Mesenteric fat pad (tissue), 1 donor: ENCODE measurements at regions not wholly inside any gene's neighbourhood (a gene's known extent, or its start where the extent isn't known, plus 50 kb on each side); places are given as distances from the start of the nearest gene placed in this dataset.

Experiments
- DNase-seq: peaks from one replicate; pipeline ENCODE4 v3.0.0-alpha.2; 2020; ENCODE audit warnings: low spot score
- donor health status: DM: yes; HTN: yes; CAD: no.

DNA sequence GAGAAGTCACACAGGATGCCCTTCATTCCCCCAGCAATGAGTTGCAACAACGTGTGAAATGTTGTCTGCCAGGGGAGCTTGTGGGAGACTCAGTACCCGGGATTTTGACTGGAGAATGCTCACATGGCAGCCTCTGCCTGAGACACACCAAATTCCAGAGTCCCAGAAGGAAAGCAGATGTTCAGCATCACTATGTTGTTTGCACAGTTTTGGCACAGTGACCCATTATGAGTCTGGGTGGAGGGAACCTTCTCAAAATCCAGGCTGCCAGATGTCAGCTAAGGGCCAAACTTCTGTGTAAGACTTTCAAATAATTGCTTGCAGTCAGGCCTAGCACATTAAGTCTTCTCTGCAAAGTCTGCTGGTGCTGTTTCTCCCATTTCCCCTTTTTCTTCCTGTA lies 1029.7 kb upstream of the TENM3 start:
- DNase-seq, result no peak

DNA sequence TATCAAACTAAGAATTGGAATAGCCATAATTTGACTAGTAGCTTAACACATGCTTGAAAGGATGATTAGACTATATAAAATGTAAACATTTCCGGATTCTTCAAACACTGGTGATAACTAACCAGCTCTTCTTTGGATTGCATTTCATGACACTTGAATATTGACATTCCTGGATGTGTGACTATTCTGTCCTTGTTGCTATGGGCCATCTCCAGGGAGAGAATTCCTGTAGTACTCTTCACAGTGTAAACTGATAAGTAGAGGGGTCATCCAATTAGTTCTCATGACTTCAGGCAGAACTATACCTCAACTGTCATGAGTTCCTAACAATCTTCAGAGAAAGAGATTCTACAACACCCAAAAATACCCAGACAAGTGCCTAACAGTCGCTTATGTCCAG lies 1026.7 kb upstream of the TENM3 start:
- DNase-seq, result no peak

DNA sequence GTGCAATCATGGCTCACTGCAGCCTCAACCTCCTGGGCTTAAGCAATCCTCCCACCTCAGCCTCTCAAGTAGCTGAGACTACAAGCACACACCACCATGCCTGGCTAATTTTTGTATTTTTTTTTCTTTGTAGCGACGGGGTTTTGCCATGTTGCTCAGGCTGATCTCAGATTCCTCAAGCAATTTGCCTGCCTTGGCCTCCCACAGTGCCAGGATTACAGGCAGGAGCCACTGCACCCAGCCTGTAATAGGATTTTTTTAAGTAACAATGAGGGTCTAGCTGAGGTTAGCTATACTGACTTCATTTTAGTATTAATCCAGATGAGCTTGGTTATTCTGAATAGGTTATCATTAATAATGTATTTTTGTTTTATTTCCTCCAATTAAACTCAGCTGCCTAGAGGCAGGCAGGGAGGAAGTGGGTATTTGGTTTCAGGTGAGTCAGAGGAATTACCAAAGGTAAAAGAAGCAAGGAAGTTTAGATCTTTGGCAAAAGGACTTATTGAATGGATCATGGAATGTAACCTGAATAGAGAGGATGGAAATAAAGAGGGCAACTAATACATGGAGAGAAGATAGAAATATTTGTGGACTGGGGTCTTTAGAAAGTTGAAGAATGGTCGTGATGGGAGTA lies 1023.3 kb upstream of the TENM3 start:
- no peak for DNase-seq

DNA sequence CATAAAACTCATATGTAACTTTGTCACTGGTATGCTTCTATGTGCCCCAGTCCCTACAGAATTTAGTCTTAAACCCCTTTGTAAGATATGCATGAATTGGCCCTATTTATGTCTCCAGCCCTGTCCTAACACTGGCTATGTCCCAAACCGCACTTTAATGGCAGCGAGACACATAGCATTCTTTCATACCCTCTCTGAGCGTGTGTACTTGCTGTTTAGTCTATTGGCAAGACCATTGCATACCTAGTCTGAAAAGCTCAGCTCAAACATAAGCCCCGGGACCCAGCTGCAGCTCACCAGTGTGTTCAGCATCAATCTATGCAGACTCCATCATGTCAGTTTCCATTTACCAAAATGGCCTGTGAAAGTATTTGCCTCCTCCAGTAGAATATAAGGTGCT lies 1018.4 kb upstream of the TENM3 start:
- no peak for DNase-seq

DNA sequence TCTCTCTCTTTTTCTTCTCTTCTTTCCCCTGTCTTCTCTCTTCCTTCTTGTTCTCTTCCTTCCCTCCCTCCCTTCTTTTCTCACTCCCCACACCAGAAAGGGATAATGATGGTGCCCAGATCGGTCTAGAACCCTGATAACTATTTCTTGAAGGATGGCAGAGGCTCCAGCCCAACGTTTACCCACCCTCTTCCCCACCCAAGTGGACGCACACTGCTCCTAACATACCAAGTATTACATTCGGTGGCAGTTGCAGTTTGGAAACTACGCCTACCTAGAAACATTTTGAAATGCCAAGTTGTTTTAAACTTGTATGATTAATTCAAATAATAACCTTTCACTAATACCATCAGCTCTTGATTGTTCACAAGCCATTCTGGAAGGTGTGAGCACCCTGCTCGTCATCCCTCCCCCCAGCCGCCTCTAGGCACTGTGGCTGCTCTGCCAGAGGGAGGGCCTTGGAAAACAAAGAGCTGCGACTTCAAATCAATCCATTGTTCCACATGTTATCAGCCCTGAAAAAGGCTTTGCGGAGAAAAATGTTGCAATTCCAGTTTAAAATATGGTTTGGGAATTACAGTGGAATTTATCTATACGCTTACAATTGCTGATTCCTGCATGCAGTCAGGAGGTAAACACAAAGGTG lies 1017.5 kb upstream of the TENM3 start:
- DNase-seq, result no peak

DNA sequence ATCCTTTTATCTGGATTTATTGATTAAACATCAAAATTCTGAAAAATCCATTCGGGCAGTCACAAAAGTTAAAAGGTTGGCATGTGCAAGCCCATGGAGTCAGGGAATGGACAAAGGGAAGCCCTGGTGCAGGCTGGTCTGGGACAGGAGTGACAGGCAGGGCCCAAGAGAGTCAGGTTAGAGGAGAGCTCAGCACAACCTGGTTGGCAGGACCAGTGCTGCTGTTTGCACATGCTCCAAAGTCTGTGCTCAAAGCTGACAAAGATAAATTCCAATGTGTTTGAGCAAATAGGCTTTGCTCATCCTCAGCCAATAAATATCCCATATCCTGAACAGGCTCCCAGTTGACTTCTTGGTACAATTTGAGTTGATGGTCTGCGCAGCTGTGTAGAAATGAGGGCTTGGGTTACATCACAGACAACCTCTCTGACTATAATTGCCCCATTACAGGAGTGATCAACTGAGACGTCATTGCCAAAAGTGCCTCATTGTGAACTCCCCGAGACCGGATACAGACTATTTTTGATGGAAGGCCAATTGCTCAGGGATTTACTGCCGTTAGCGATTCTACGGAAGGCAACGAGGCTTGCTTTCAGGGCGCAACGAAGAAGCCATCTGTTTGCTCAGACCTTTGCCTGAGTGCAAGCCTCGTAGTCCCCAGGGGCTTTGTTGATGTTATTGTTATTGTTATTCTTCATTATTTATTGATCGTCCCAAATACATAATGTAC lies 1008.1 kb upstream of the TENM3 start:
- DNase-seq, result no peak

DNA sequence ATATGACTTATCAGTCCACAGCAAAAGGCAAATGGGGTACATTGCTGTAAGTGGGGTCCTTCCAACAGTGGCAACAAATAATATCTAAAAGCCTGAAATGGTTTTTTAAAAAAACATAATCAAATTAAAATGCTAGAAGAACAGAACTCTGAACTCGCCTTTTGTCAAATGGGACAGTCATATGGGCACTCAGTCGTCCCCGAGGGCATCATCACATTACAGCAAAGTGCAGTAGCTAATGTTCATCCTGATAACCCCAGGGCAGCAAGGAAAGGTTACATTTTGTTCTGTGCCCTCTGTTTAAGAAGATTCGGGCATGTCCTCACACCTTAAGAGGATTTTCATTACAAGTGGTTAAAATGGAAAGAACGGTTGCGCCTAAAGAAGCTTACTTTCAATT lies 997.9 kb upstream of the TENM3 start:
- DNase-seq, result no peak

DNA sequence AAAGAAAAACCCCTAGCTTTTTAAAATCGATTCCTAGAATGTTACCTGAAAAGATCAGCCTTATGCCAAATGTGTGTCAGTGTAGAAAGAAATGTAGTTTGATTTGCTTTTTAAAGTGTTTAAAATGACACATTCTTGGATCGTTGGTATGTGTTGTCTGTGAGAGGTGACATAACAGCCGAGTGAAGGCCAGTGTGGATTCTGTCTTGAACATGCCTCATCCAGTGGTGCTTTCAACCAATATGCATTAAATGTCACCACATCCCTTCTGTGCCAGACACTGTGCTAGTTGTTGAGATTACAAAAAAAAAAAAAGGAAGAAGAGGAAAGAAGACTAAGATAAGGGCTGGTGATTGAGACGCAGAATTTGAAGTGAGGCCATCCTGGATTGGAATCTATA lies 994.2 kb upstream of the TENM3 start:
- no peak for DNase-seq

DNA sequence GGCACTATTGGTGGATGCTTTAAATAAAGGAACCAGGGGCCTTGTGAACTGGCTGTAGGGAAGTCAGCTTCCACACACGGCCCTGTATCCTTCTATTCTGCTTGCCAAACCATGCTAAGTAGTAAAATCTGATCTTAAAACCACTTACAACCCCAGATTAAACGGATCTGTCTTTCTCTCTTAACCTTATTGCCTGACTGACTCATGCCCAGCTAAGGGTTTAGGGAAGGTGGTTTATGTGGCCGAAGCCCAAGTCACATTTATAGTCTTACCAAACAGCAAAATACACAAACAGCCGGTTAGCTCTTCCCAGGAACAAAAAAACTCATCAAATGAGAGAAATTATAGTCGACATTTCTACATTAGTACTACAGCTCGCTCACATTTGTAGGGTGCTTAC lies 988.4 kb upstream of the TENM3 start:
- DNase-seq, result no peak

DNA sequence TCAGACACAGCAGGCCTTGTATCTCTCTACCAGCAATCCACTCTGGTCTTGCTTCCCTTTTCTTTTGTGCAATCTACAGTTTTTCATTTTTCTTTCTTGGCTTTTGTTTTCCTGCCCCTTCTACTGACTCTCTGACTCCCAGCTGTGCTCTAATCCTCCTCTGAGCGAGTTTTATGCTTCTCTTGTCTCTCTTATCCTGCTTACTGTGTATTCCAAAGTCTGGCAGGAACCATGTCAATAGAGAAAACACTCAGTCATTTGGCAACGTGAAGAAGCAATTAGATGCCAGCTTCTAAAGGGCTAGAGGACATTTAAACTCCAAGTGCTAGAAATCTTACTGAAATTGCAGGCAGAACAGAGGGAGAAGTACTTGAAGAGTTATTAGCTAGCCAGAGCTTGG lies 984.6 kb upstream of the TENM3 start:
- DNase-seq, result no peak

DNA sequence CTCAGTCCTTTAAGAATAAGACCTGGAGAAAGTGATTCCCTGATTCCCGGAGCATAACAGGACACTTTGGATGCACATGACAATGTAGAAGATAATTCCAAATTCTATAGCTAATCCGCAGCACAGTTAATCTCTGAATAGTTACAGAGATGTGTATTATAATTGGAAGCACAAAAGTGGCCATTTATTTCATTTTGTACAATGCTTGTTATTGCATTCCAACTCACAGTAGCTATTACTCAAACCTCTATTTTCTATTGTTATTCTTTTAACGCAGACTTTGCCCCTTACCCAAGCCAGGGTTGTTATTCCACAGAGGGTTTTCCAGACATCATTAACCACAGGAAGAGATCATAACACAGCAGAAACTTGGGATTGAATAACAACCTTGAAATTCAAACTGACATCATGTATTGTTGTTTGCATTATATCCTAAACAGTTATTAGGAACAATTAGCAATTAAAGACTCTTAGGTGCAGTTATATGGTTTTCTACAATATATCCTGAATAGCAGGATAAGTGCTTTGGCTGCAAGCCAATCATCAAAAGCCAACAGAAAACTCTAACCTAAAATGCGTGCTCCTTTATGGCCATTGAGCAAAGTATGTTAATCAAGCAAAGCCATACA lies 984.0 kb upstream of the TENM3 start:
- DNase-seq, result no peak

DNA sequence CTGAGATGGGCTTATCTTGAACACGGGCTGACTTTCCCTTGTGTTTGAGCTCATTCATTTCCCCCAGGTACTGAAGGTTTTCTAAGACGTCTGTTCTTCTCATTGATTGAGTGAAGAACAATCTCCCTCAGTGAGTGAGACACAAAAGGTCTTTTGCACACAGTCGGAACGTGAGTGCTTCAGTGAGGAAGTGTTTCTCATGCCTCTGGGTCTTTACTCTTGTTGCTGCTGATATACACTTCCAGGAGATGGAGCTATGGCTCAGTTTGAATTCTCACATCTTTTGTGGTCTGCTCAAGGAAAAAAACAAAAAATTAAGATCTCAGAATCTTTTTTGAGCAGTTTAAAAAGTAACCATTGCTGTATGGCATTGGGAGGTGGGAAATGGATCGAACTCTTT lies 981.9 kb upstream of the TENM3 start:
- DNase-seq, result no peak

DNA sequence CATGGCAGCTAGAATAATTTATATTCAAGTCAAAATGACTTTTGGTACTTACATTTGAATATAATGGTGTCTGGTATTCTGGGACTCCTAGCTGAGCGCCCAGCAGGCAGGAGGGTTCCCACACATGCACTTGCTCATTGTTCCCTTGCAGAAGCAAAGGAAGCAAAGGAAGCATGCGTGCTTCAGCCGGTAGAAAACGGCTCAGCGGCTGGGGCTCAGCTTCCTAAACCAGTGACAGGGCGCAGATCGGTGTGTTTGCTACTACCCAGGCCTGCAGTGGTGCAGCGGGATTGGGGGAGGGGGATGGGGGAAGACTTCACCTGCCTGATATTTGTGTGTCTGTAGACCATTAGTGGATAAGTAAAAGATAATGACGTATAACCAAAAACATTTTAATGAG lies 978.3 kb upstream of the TENM3 start:
- no peak for DNase-seq

DNA sequence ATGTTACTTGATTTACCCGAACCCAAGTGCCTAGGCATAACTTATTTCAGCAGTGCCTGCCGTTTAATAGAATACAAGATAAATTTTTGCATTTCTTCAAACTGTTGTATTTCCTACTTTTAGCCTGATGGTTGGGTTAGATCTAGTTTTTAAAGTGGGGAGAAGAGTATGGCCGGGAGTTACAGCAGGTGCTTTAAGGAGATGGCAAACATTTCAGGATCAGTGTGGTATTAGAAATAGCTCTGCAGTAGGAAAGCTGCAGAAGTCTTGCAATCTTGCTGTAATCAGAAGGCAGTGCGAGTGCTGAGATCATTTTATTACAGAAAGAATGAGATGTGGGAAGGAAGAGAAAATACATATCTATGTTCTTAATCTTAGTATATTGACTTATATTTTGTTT lies 977.8 kb upstream of the TENM3 start:
- DNase-seq, result no peak

DNA sequence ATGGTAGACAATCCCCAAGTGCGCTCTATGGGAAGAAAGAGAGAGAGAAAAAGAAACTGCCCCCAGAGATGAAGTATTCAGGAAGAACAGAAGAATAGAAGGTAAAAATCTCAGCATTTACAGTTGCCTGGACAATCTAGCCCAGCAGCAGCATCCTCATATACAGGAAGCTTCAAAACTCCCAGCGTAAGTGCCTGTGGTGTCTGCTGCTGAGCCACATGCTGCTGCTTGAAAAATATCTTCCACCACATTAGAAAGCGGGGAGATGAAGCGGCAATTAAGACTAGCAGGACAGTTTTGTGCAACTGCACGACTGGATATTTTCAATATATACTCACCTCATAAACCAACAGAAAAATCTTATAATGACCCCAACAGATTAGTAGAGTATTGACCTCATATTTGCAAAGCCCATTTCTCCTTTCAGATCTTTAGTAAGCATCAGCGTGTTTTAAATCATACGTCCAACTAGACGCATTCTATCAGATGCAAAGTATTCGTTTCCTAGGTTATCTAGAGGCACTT lies 972.0 kb upstream of the TENM3 start:
- DNase-seq, result no peak

DNA sequence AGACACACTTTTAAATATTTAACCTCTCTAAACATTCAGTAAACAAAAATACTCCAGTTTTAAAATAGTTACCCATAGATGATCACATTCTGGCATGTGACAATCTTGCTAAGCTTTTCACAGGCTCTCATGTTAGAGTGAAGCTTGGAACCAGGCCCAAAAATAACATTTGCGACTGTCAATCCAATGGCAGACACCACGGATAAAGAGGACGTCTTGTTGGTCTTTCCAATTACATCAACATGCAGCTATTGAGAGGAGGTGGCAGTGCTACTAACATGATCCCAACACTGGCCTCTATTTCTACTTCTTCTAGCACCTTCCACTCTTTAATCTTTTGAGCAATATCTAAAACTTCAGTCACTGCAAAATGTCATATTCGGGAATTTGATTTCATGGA lies 970.8 kb upstream of the TENM3 start:
- DNase-seq, result no peak

DNA sequence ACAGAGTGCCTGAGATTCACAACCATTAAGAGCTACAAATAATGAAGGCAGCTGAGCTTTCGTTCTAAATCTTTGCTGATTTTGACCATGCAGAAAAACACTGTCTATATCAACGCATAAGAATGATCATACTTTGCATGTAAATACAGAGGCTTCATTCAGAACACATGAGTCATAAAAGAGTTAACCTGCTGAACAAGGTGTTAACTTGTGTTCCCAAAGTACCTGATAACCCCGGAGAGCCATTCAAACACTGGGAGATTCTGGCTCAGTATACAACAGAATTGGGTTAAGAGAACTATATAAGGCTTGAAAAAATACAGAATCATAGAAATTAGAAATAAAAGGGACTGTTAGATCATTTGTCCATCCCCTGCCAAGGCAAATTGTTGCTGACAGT lies 964.3 kb upstream of the TENM3 start:
- DNase-seq, result no peak

DNA sequence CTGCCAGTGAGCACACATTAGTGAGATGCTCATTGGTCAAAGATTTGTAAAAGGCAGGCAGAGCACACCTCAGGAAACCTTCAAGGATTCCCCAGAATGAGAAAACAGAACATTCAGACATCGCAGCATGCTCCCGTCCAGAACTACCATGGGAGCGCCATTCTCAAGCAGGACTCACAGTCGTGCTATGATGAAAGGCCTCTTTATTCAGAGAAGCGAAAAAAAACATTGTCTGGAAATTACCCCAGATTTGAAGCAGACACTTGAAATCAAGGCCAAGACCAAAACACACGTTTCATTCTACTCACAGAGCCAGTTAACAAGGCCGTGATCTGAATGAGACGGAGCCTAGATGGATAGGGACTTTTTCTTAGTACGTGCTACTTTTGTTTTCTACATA lies 961.8 kb upstream of the TENM3 start:
- no peak for DNase-seq

DNA sequence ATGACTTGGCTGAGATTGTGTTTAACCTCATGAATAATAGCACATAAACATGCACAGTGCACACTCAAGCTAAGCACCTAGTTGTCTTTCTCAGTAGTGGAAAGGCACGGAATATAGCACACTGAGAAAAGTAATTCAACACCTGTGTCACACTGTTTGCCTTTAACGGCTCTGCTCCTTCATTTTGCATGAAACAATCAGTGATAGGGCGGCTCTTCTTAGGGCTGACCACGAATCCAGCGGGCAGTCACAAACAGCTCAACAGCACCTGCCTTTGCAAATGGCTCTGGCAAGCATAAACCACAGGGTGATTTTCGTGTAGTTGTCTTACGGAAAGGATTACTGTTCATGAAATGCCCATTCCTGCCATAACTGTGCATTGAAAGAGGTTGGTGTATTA lies 954.0 kb upstream of the TENM3 start:
- no peak for DNase-seq

DNA sequence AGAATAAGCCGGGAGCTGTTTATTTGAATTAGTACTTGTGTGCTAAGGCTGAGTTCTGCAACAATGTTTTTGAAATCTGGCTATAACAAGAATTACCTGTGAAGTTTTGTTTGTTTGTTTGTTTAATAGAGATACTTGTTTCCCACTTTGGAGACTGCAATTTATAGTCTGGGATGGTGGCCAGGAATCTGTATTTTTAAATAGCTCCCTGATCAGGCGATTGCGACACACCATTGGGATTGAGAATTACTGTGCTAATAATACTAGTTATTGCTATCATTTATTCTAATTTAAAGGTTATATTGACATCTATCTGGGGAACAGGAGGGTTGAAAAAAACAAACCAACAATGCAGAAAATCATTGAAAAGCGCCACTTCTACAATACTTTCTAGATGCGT lies 951.6 kb upstream of the TENM3 start:
- no peak for DNase-seq

DNA sequence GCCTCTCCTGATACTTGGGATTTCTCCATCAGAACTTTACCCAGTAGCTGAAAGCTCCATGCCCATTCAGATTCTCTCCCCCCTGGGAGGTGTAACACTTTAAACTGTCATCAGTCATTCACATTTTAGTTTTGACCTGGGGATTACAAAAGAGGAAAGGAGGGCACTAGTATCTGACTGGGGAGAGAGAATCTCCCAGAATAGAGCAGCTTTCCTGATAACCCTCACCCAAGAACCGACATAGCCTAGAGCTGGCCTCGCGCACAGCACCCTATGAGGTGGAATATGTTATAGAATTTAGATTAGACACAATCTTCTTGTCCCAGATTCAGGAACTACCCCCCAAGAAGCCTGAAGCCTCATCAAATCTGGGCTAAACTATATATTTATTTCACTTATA lies 950.2 kb upstream of the TENM3 start:
- no peak for DNase-seq

DNA sequence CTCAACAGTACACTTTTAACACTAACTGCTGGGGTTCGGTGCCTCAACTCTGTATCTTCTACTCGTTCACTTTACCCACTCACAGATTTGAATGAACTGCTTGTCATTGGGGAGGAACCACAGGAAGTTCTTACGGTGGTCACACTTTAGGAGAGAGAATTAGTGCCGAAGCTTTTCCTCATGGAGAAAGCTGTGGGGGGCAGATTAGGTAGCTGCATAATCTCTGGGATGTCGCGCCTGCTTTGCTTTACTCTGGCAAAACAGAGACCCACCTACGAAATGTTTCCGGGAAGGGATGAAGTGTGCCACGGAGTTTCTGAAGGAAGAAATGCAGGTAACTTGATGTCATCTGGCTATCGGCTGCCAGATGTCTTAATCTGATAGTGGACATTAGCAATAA lies 949.7 kb upstream of the TENM3 start:
- DNase-seq, result no peak
